ENCODE measurements at regions not wholly inside any gene's neighbourhood (a gene's known extent, or its start where the extent isn't known, plus 50 kb on each side); places are given as distances from the start of the nearest gene placed in this dataset.
A peak's percentile ranks its signal among the peaks of the same experiment; 100 is the strongest.

GRCh38 chr16:59593194-59593661 is 859.1 kb upstream of the GOT2 start:
- no peaks in the 10 kb centered on the region for H3K79me2 ChIP-seq (ENCODE audit: low read length)
- no peak overlapping the region for H3K9ac ChIP-seq (ENCODE audit: low read length)
- DNase-seq: peak; percentile 31
- TF ChIP-seq CTCF (conservative IDR thresholded peaks at IDR 0.05; ENCODE audit: low read depth, low read length) (no peak), EZH2 (IDR thresholded peaks at IDR 0.05; ENCODE audit: low read length, unreplicated experiment) (no peak), EZH2phosphoT487 (IDR thresholded peaks at IDR 0.05; ENCODE audit: borderline replicate concordance, low read length) (no peak)
- no peak overlapping the region for H3K27ac ChIP-seq (ENCODE audit: low read length)
- ATAC-seq: no peak
- CTCF ChIA-PET: no interaction called here
- no peaks in the 10 kb centered on the region for H3F3A ChIP-seq (ENCODE audit: low read length, unreplicated experiment)
- H2AFZ ChIP-seq (ENCODE audit: low read length): no peak overlapping the region
- H3K27me3 ChIP-seq (ENCODE audit: low read length): no peaks in the 10 kb centered on the region; the same call in 1 of the 2 replicates
- no peak overlapping the region for H3K4me2 ChIP-seq (ENCODE audit: low read length)
- H3K4me3 ChIP-seq (ENCODE audit: low read length): no peak overlapping the region
- H3K36me3 ChIP-seq (ENCODE audit: low read depth, low read length): no peaks in the 10 kb centered on the region
- BruUV-seq (replicated peaks): no TSS peak
- POLR2A ChIA-PET (ENCODE audit: unreplicated experiment): no interaction called here
- intact Hi-C loops (cut with micrococcal nuclease): no loop called here
- H4K20me1 ChIP-seq (ENCODE audit: low read length): no peaks in the 10 kb centered on the region
- no peaks in the 10 kb centered on the region; the same call in 1 of the 2 replicates for H3K4me1 ChIP-seq (ENCODE audit: insufficient read depth, low read length)
- H3K9me3 ChIP-seq (ENCODE audit: low read length): no peaks in the 10 kb centered on the region
- no peaks in the 10 kb centered on the region for H3K9me2 ChIP-seq (replicated peaks; ENCODE audit: low read length)

GRCh38 chr16:59591480-59591879 is 857.4 kb upstream of the GOT2 start:
- H3K27me3 ChIP-seq (ENCODE audit: low read length): no peaks in the 10 kb centered on the region; the same call in 1 of the 2 replicates
- no peaks in the 10 kb centered on the region for H4K20me1 ChIP-seq (ENCODE audit: low read length)
- H3K4me3 ChIP-seq (ENCODE audit: low read length): no peak overlapping the region
- no peaks in the 10 kb centered on the region; the same call in 1 of the 2 replicates for H3K4me1 ChIP-seq (ENCODE audit: insufficient read depth, low read length)
- no peak overlapping the region for H3K9ac ChIP-seq (ENCODE audit: low read length)
- H3K27ac ChIP-seq (ENCODE audit: low read length): no peak overlapping the region
- no peak overlapping the region for H2AFZ ChIP-seq (ENCODE audit: low read length)
- H3K4me2 ChIP-seq (ENCODE audit: low read length): no peak overlapping the region
- TF ChIP-seq EZH2 (IDR thresholded peaks at IDR 0.05; ENCODE audit: low read length, unreplicated experiment) (no peak), CTCF (conservative IDR thresholded peaks at IDR 0.05; ENCODE audit: low read depth, low read length) (peak; percentile 15; the same call in 1 of the 2 replicates)
- no peaks in the 10 kb centered on the region for H3K9me2 ChIP-seq (replicated peaks; ENCODE audit: low read length)
- H3K9me3 ChIP-seq (ENCODE audit: low read length): no peaks in the 10 kb centered on the region
- no peaks in the 10 kb centered on the region for H3K79me2 ChIP-seq (ENCODE audit: low read length)
- ChIA-PET CTCF (no interaction called here), POLR2A (ENCODE audit: unreplicated experiment) (no interaction called here)
- H3F3A ChIP-seq (ENCODE audit: low read length, unreplicated experiment): no peaks in the 10 kb centered on the region
- no peak for ATAC-seq
- no TSS peak for BruUV-seq (replicated peaks)
- H3K36me3 ChIP-seq (ENCODE audit: low read depth, low read length): no peaks in the 10 kb centered on the region
- DNase-seq: peak; percentile 32
- intact Hi-C loops (cut with micrococcal nuclease): no loop called here

GRCh38 chr16:59590845-59591244 is 856.7 kb upstream of the GOT2 start:
- no peak overlapping the region for H3K4me3 ChIP-seq (ENCODE audit: low read length)
- H3K9me3 ChIP-seq (ENCODE audit: low read length): no peaks in the 10 kb centered on the region
- no peaks in the 10 kb centered on the region for H3K79me2 ChIP-seq (ENCODE audit: low read length)
- H3K36me3 ChIP-seq (ENCODE audit: low read depth, low read length): no peaks in the 10 kb centered on the region
- intact Hi-C loops (cut with micrococcal nuclease): no loop called here
- H2AFZ ChIP-seq (ENCODE audit: low read length): no peak overlapping the region
- no peaks in the 10 kb centered on the region; the same call in 1 of the 2 replicates for H3K27me3 ChIP-seq (ENCODE audit: low read length)
- TF ChIP-seq CTCF (conservative IDR thresholded peaks at IDR 0.05; ENCODE audit: low read depth, low read length) (no peak), EZH2phosphoT487 (IDR thresholded peaks at IDR 0.05; ENCODE audit: borderline replicate concordance, low read length) (no peak), EZH2 (IDR thresholded peaks at IDR 0.05; ENCODE audit: low read length, unreplicated experiment) (no peak)
- ATAC-seq: no peak
- H3K4me1 ChIP-seq (ENCODE audit: insufficient read depth, low read length): no peaks in the 10 kb centered on the region; the same call in 1 of the 2 replicates
- POLR2A ChIA-PET (ENCODE audit: unreplicated experiment): no interaction called here
- no TSS peak for BruUV-seq (replicated peaks)
- no peaks in the 10 kb centered on the region for H3F3A ChIP-seq (ENCODE audit: low read length, unreplicated experiment)
- H3K27ac ChIP-seq (ENCODE audit: low read length): no peak overlapping the region
- no peaks in the 10 kb centered on the region for H3K9me2 ChIP-seq (replicated peaks; ENCODE audit: low read length)
- DNase-seq: no peak
- H4K20me1 ChIP-seq (ENCODE audit: low read length): no peaks in the 10 kb centered on the region
- CTCF ChIA-PET: no interaction called here
- H3K4me2 ChIP-seq (ENCODE audit: low read length): no peak overlapping the region
- no peak overlapping the region for H3K9ac ChIP-seq (ENCODE audit: low read length)

Measured in PC-3 (cell line).